ENCODE measurements at regions not wholly inside any gene's neighbourhood (a gene's known extent, or its start where the extent isn't known, plus 50 kb on each side); places are given as distances from the start of the nearest gene placed in this dataset.
"Not testable (repeated sequence)": the region's sequence is repeated elsewhere in the genome, so short reads cannot be mapped to it uniquely, and the experiment has no call there.

DNA sequence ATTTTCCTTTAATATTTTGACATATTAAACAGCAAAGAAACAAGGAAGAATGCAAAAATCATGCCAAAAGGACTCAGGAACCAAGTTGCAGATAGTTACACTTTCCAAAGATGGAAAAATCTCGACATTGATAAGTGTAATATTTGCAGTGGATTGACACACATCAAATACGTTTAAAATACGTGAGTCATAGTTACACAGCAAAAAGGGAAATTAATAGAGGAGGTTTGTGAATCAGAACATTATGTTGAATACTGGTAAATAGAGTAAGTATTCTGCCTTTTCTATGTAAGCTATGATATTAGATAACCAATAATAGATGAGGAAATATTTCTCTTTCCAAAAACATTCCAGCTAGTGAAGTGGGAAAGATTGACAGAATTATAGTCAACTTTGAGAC lies 1761.3 kb upstream of the IGFBP7 start:
- DNase-seq (ENCODE audit: low read depth in 2 of 2), result no peak

GRCh38 chr4:58849026-58849425 lies 1738.8 kb upstream of the IGFBP7 start:
- DNase-seq (ENCODE audit: low read depth in 2 of 2), result no peak

DNA sequence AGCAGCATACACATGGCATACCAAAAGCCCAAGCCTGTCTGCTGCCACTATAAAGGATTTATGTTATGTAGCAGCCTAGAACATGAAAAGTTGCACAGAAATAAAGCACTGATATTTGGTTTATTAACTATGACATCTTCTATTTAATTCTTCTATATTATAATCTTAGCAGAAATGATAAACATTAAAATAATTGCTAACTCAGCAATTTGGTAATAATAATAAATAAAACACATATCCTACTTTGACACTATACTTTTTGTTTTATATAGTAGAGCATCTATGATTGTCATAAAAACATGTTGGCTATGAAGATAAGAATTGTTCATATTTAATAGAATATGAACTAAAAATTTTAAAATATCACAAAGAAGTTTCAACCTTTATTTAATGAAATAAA lies 1733.3 kb upstream of the IGFBP7 start:
- no peak for DNase-seq (ENCODE audit: low read depth in 2 of 2)

DNA sequence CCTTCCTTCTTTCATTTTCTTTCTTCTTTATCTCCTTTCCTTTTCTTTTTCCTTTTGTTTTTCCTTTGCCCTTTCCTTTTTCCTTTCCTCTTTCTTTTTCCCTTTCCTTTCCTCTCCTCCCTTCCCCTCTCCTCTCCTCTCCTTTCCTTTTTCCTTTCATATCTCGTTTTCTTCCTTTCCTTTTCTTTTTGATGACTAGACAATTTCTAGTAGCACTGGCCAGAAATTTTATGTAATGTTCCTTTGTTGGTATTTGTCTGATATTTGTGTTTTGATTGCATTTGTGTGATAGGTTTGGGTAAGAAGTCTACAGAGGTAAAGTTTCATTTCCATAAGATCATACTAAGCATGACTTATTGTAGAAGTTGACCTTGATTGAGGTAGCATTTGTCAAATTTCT lies 1722.9 kb upstream of the IGFBP7 start:
- no peak for DNase-seq (ENCODE audit: low read depth in 2 of 2)

DNA sequence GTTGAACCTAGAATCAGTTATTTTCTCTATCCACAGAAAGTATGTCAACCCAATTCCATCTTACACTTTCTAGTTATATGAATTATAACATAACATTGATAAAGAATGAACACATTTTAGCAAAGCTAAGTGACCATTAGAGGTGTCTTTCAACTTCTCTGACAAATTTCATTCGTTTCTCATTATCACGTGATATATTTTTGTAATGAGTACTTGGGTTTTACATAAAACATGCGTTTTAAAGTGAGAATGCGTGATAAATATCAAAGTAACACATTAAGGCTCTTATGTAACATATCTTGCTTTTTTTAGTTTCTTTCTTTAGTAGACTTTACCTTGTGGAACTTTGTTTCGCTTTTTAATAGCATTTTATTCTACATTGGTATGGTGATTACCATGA lies 1715.1 kb upstream of the IGFBP7 start:
- DNase-seq (ENCODE audit: low read depth in 2 of 2), result no peak

- not testable (repeated sequence) for DNase-seq (ENCODE audit: low read depth in 2 of 2)
Observed at GRCh38 chr4:58818560-58818959, 1708.4 kb upstream of the IGFBP7 start.

GRCh38 chr4:58809948-58810347 lies 1699.8 kb upstream of the IGFBP7 start:
- DNase-seq (ENCODE audit: low read depth in 2 of 2), result no peak

DNA sequence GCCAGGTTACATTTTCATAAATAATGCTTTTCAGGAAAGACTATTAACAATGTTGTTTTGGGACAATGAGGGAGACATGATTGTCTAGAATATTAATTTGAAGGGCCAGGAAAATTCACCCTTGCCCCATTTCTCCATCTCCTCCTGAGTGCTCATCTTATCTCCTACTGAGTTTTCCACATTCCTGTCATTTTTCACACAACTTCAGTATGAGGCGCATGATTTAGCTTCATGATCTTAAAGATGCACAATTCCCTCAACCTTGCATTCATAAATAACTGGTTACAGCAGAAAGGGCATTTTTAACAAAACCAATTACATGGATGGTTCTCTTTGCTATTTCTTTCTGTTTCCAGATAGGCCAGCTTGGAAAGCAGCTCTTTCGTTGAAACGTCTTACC lies 1699.2 kb upstream of the IGFBP7 start:
- no peak for DNase-seq (ENCODE audit: low read depth in 2 of 2)

- DNase-seq (ENCODE audit: low read depth in 2 of 2), result no peak
Observed at GRCh38 chr4:58808817-58809216, 1698.6 kb upstream of the IGFBP7 start.

- DNase-seq (ENCODE audit: low read depth in 2 of 2), result no peak
Observed at GRCh38 chr4:58807843-58808615, 1697.8 kb upstream of the IGFBP7 start.

- DNase-seq (ENCODE audit: low read depth in 2 of 2), result no peak
Observed at GRCh38 chr4:58776627-58777026, 1666.4 kb upstream of the IGFBP7 start.

DNA sequence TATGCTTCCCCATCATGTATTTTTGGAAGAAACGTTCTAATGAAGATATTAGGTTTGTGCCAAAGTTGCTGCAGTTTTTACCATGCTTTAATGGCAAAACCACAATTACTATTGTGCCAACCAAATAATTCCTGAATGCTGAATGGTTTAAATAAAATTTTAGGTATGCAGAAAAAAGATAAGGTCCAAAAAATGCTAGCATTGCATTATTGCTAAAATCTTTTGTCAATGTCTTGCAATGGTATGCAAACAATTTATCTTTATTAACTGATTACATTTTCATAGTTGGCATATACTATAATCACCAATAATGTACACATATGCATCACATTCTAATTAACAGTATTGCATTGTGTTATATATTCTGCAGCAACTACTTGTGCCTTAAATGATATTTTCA lies 1657.4 kb upstream of the IGFBP7 start:
- DNase-seq (ENCODE audit: low read depth in 2 of 2), result no peak

- DNase-seq (ENCODE audit: low read depth in 2 of 2), result no peak
Observed at GRCh38 chr4:58766763-58767162, 1656.6 kb upstream of the IGFBP7 start.

DNA sequence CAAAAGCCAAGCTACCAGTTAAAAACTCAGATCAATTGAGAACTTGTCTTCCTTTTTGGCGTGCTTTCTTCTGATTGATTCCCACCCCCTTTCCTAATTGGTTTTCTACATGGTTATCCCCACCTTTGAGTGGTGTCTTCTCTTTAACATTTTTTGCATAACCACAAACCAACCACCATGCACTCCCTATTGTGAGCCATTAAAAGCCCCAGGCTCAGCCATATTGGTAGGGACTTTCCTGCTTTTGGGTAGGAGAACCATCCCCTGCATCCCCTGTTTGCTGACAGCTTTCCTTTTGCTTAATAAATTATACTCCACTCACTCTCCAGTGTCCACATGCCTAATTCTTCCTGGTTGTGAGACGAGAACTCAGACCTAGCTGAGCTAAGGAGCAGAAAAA lies 1651.4 kb upstream of the IGFBP7 start:
- DNase-seq (ENCODE audit: low read depth in 2 of 2), result no peak

GRCh38 chr4:58760737-58761136 lies 1650.6 kb upstream of the IGFBP7 start:
- DNase-seq (ENCODE audit: low read depth in 2 of 2), result no peak

DNA sequence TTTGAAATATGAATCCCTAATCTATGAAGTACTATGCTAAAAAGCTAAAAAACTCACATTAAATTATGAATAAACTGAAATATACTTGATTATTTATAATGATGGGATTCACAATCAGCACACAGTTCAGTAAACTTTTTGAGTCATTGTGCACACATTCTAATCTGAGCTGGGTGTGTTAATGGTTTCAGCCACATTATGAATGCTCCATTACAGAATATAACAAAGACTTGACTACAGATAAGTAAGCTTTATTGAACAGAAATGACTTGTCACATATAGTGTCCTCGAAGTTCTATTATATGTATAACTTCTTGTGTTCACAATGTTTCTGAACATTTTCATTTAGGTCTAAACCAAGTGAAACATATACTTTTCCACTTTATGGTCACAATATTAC lies 1649.9 kb upstream of the IGFBP7 start:
- DNase-seq (ENCODE audit: low read depth in 2 of 2), result no peak

- DNase-seq (ENCODE audit: low read depth in 2 of 2), result no peak
Observed at GRCh38 chr4:58749206-58749605, 1639.0 kb upstream of the IGFBP7 start.

DNA sequence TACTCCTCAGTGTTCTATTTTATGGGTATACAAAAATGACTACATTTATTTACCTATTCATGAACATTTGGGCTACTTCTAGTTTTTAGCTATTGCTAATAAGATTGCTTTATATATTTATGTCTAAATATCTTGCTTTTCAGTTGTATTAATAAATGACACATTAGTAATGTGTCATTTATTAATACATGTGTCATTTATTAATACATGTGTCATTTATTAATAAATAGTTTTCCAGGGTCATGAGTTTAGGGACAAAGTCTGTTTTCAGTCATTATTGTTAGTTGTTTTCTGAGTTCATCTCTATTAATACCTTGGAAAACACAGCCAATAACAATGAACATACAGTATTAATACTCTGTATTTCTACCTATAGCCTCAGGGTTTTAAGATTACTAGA lies 1630.7 kb upstream of the IGFBP7 start:
- DNase-seq (ENCODE audit: low read depth in 2 of 2), result no peak

GRCh38 chr4:58739275-58739674 lies 1629.1 kb upstream of the IGFBP7 start:
- DNase-seq (ENCODE audit: low read depth in 2 of 2), result no peak

- no peak for DNase-seq (ENCODE audit: low read depth in 2 of 2)
Observed at GRCh38 chr4:58738375-58738774, 1628.2 kb upstream of the IGFBP7 start.

- DNase-seq (ENCODE audit: low read depth in 2 of 2), result no peak
Observed at GRCh38 chr4:58734030-58734674, 1624.0 kb upstream of the IGFBP7 start.

- DNase-seq (ENCODE audit: low read depth in 2 of 2), result no peak
Observed at GRCh38 chr4:58732973-58733372, 1622.8 kb upstream of the IGFBP7 start.

DNA sequence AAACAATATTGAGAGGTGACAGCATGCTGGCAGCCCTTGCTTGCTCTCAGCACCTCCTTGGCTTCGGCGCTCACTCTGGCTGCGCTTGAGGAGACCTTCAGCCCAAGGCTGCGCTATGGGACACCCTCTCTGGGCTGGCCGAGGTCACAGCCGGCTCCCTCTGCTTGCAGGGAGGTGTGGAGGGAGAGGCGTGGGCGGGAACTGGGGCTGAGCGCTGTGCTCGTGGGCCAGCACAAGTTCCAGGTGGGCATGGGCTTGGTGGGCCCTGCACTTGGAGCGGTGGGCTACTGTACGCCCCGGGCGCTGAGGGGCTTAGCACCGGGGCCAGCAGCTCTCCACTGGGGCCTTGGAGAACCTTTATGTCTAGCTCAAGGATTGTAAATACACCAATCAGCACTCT lies 1613.8 kb upstream of the IGFBP7 start:
- DNase-seq (ENCODE audit: low read depth in 2 of 2), result no peak

DNA sequence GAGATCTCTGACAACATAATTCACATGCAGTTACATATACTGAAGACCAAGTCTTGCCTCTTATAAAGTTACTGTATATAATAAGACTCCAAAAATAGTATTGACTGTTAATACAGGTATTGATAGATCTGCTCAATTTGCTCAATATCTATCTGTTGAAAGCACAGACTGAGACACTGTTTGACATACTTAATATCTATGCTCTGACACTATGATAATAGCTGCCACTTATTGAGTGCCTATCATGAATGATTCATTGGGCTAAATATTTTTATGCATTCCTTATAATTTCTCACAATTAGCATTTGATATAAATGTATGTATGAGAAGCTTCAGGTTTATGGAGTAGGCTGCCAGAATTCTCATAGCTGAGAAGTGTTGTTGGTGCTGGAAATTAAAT lies 1600.9 kb upstream of the IGFBP7 start:
- no peak for DNase-seq (ENCODE audit: low read depth in 2 of 2)

All from activated CD8-positive, alpha-beta memory T cell treated with anti-CD3 and anti-CD28 coated beads for 4 hours (primary cell).